ENCODE measurements at regions not wholly inside any gene's neighbourhood (a gene's known extent, or its start where the extent isn't known, plus 50 kb on each side); places are given as distances from the start of the nearest gene placed in this dataset.

GRCh38 chr11:79809487-79809886 lies 368.7 kb upstream of the TENM4 start:
- no peak overlapping the region for H3K4me3 ChIP-seq
- FAIRE-seq (no peak), DNase-seq (ENCODE audit: low read depth in 1 of 2, low spot score in 1 of 2) (no peak), ATAC-seq (no peak)
- 3% methylated on average over 2 of the region's 2 CpGs for WGBS (ENCODE audit: missing lambda C conversion rate)
- H3K4me1 ChIP-seq: no peaks in the 10 kb centered on the region
- no peak overlapping the region for H3K27ac ChIP-seq
- ChIA-PET POLR2A (no interaction called here), CTCF (no interaction called here)
- TF ChIP-seq HOXB13 (CRISPR knock-in tag; IDR thresholded peaks at IDR 0.05; ENCODE audit: low read depth) (no peak), BCL3 (IDR thresholded peaks at IDR 0.05) (no peak), HEYL (CRISPR knock-in tag; IDR thresholded peaks at IDR 0.05) (no peak), RAD21 (conservative IDR thresholded peaks at IDR 0.05 in 1 of 2, IDR thresholded peaks at IDR 0.05 in 1 of 2) (no peak)
- TF ChIP-seq, protein P1, sequence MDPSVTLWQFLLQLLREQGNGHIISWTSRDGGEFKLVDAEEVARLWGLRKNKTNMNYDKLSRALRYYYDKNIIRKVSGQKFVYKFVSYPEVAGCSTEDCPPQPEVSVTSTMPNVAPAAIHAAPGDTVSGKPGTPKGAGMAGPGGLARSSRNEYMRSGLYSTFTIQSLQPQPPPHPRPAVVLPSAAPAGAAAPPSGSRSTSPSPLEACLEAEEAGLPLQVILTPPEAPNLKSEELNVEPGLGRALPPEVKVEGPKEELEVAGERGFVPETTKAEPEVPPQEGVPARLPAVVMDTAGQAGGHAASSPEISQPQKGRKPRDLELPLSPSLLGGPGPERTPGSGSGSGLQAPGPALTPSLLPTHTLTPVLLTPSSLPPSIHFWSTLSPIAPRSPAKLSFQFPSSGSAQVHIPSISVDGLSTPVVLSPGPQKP (IDR thresholded peaks at IDR 0.05; ENCODE audit: low read depth, low read length): no peak
- H3K4me2 ChIP-seq: no peak overlapping the region
- H3K9me3 ChIP-seq: no peaks in the 10 kb centered on the region

GRCh38 chr11:79807506-79807905 lies 366.7 kb upstream of the TENM4 start:
- no peaks in the 10 kb centered on the region for H3K4me1 ChIP-seq
- no peak for ATAC-seq
- 1% methylated on average over 2 of the region's 2 CpGs for WGBS (ENCODE audit: missing lambda C conversion rate)
- DNase-seq (ENCODE audit: low read depth in 1 of 2, low spot score in 1 of 2): no peak
- H3K27ac ChIP-seq: no peak overlapping the region
- H3K9me3 ChIP-seq: no peaks in the 10 kb centered on the region
- no peak overlapping the region for H3K4me2 ChIP-seq
- no peak for FAIRE-seq
- POLR2A ChIA-PET: no interaction called here
- H3K4me3 ChIP-seq: no peak overlapping the region
- no peak for TF ChIP-seq HOXB5 (CRISPR knock-in tag; IDR thresholded peaks at IDR 0.05)
- CTCF ChIA-PET: no interaction called here

GRCh38 chr11:79796704-79797103 lies 355.9 kb upstream of the TENM4 start:
- Histone ChIP-seq H3K4me2 (no peak overlapping the region), H3K4me1 (no peaks in the 10 kb centered on the region), H3K9me3 (no peaks in the 10 kb centered on the region), H3K4me3 (no peak overlapping the region), H3K27ac (no peak overlapping the region)
- ATAC-seq (no peak), DNase-seq (ENCODE audit: low read depth in 1 of 2, low spot score in 1 of 2) (no peak), FAIRE-seq (no peak)
- CTCF ChIA-PET: interaction anchor here (0.6 kb wide), 1 partner anchor 239 kb away, joined by 3 read pairs; no protein-coding TSS in a partner anchor
- 0% methylated on average over 1 of the region's 1 CpG for WGBS (ENCODE audit: missing lambda C conversion rate)
- POLR2A ChIA-PET: no interaction called here
- TF ChIP-seq TP53 (CRISPR knock-in tag; IDR thresholded peaks at IDR 0.05) (no peak), BHLHE40 (IDR thresholded peaks at IDR 0.05; ENCODE audit: low read depth, low read length) (no peak), MAFK (IDR thresholded peaks at IDR 0.05; ENCODE audit: partially characterized antibody) (no peak), MYC (IDR thresholded peaks at IDR 0.05; ENCODE audit: borderline replicate concordance, low read length) (no peak)
- TF ChIP-seq, protein P2, sequence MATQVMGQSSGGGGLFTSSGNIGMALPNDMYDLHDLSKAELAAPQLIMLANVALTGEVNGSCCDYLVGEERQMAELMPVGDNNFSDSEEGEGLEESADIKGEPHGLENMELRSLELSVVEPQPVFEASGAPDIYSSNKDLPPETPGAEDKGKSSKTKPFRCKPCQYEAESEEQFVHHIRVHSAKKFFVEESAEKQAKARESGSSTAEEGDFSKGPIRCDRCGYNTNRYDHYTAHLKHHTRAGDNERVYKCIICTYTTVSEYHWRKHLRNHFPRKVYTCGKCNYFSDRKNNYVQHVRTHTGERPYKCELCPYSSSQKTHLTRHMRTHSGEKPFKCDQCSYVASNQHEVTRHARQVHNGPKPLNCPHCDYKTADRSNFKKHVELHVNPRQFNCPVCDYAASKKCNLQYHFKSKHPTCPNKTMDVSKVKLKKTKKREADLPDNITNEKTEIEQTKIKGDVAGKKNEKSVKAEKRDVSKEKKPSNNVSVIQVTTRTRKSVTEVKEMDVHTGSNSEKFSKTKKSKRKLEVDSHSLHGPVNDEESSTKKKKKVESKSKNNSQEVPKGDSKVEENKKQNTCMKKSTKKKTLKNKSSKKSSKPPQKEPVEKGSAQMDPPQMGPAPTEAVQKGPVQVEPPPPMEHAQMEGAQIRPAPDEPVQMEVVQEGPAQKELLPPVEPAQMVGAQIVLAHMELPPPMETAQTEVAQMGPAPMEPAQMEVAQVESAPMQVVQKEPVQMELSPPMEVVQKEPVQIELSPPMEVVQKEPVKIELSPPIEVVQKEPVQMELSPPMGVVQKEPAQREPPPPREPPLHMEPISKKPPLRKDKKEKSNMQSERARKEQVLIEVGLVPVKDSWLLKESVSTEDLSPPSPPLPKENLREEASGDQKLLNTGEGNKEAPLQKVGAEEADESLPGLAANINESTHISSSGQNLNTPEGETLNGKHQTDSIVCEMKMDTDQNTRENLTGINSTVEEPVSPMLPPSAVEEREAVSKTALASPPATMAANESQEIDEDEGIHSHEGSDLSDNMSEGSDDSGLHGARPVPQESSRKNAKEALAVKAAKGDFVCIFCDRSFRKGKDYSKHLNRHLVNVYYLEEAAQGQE (IDR thresholded peaks at IDR 0.05): no peak

- Histone ChIP-seq H3K4me3 (no peak overlapping the region), H3K9me3 (no peaks in the 10 kb centered on the region), H3K4me1 (no peaks in the 10 kb centered on the region), H3K4me2 (no peak overlapping the region), H3K27ac (no peak overlapping the region)
- CTCF ChIA-PET: no interaction called here
- POLR2A ChIA-PET: no interaction called here
- FAIRE-seq (no peak), DNase-seq (ENCODE audit: low read depth in 1 of 2, low spot score in 1 of 2) (no peak), ATAC-seq (no peak)
- WGBS (ENCODE audit: missing lambda C conversion rate): 0% methylated on average over 4 of the region's 4 CpGs
- TF ChIP-seq, protein P2 (IDR thresholded peaks at IDR 0.05): no peak
- TF ChIP-seq, protein P3, sequence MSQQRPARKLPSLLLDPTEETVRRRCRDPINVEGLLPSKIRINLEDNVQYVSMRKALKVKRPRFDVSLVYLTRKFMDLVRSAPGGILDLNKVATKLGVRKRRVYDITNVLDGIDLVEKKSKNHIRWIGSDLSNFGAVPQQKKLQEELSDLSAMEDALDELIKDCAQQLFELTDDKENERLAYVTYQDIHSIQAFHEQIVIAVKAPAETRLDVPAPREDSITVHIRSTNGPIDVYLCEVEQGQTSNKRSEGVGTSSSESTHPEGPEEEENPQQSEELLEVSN (IDR thresholded peaks at IDR 0.05; ENCODE audit: borderline replicate concordance, low read depth): no peak
- TF ChIP-seq JUNB (IDR thresholded peaks at IDR 0.05): no peak
- TF ChIP-seq FOSL2 (IDR thresholded peaks at IDR 0.05): no peak
- TF ChIP-seq FOSL2 (CRISPR knock-in tag; IDR thresholded peaks at IDR 0.05): no peak
- TF ChIP-seq EP300 (IDR thresholded peaks at IDR 0.05): no peak
- TF ChIP-seq, protein P1 (IDR thresholded peaks at IDR 0.05; ENCODE audit: low read depth, low read length): no peak
Measured at GRCh38 chr11:79794484-79795393, 353.9 kb upstream of the TENM4 start.
